ENCODE measurements at regions not wholly inside any gene's neighbourhood (a gene's known extent, or its start where the extent isn't known, plus 50 kb on each side); places are given as distances from the start of the nearest gene placed in this dataset.
"Not testable (repeated sequence)": the region's sequence is repeated elsewhere in the genome, so short reads cannot be mapped to it uniquely, and the experiment has no call there.

DNA sequence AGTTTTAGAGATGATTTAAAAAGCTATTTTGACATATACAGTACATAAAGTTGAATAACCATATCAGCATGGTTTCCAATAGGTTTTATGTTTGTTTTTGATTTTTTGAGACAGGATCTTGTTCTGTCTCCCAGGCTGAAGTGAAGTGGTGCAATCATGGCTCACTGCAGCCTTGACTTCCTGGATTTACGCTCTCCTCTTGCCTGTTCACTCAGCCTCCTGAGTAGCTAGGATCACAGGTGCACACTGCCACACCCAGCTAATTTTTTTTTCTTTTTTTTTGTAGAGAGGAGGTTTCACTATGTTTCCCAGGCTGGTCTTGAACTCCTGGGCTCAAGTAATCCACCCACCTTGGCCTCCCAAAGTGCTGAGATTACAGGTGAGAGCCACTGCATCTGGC is 1366.4 kb downstream of the KHDRBS2 start:
- TF ChIP-seq, protein P1, sequence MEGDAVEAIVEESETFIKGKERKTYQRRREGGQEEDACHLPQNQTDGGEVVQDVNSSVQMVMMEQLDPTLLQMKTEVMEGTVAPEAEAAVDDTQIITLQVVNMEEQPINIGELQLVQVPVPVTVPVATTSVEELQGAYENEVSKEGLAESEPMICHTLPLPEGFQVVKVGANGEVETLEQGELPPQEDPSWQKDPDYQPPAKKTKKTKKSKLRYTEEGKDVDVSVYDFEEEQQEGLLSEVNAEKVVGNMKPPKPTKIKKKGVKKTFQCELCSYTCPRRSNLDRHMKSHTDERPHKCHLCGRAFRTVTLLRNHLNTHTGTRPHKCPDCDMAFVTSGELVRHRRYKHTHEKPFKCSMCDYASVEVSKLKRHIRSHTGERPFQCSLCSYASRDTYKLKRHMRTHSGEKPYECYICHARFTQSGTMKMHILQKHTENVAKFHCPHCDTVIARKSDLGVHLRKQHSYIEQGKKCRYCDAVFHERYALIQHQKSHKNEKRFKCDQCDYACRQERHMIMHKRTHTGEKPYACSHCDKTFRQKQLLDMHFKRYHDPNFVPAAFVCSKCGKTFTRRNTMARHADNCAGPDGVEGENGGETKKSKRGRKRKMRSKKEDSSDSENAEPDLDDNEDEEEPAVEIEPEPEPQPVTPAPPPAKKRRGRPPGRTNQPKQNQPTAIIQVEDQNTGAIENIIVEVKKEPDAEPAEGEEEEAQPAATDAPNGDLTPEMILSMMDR (IDR thresholded peaks at IDR 0.05; ENCODE audit: low read depth, low read length), result not testable (repeated sequence)
- TF ChIP-seq, protein P2, sequence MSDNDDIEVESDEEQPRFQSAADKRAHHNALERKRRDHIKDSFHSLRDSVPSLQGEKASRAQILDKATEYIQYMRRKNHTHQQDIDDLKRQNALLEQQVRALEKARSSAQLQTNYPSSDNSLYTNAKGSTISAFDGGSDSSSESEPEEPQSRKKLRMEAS (IDR thresholded peaks at IDR 0.05; ENCODE audit: low read depth, low read length), result not testable (repeated sequence)

Measured in NB4 (cell line).